Heart right ventricle (tissue), 16 donors: ENCODE measurements at regions not wholly inside any gene's neighbourhood (a gene's known extent, or its start where the extent isn't known, plus 50 kb on each side); places are given as distances from the start of the nearest gene placed in this dataset.

ENCODE experiments used
- ATAC-seq, 8 donors: fragments of 200-7000 bp; cut with Tn5 transposase; one replicate each; pipeline ENCODE4 v1.9.1; 2020; ENCODE audit warnings: mild to moderate bottlenecking in 8 of 8, moderate library complexity in 8 of 8, moderate number of reproducible peaks in 1 of 8
- DNase-seq, 2 donors: peaks; one replicate each; pipeline ENCODE4 v3.0.0-alpha.2; 2020
- H3K27ac ChIP-seq, 10 donors: fragments of 200-600 bp; sonication (generic) in 2 of 10; one replicate each; pipeline versions ENCODE4 v1.5.0 to v1.8.0; 2020 to 2022; ENCODE audit warnings: mild to moderate bottlenecking in 3 of 10
- H3K27me3 ChIP-seq, 7 donors: fragments of 200-600 bp; one replicate each; pipeline ENCODE4 v1.8.0; 2021 to 2022; ENCODE audit warnings: mild to moderate bottlenecking in 2 of 7
- H3K36me3 ChIP-seq, 9 donors: fragments of 200-600 bp; sonication (generic) in 1 of 9; one replicate each; pipeline versions ENCODE4 v1.5.0 to v1.8.0; 2020 to 2022; ENCODE audit warnings: mild to moderate bottlenecking in 2 of 9
- H3K4me1 ChIP-seq, 9 donors: fragments of 200-600 bp; sonication (generic) in 1 of 9; one replicate each; pipeline versions ENCODE4 v1.5.0 to v1.8.0; 2020 to 2022; ENCODE audit warnings: mild to moderate bottlenecking in 4 of 9
- H3K4me3 ChIP-seq, 10 donors: fragments of 200-600 bp; sonication (generic) in 2 of 10; one replicate each; pipeline versions ENCODE4 v1.5.0 to v1.8.0; 2020 to 2022; ENCODE audit warnings: mild to moderate bottlenecking in 7 of 10, moderate library complexity in 2 of 10
- H3K9me3 ChIP-seq, 11 donors: fragments of 200-600 bp in 10 of 11; sonication (generic) in 2 of 11; one replicate each; pipeline versions ENCODE4 v1.5.0 to v1.8.0; 2013 to 2022; ENCODE audit warnings: mild to moderate bottlenecking in 2 of 11, control low read depth in 1 of 11, moderate library complexity in 1 of 11
- WGBS, 2 donors: extraction: QIAGEN DNeasy Blood & Tissue Kit; methylation state at CpG; one replicate each; pipeline ENCODE4 v1.1.7; 2013; ENCODE audit warnings: inconsistent platforms in 1 of 2; 5-methylcytosine and 5-hydroxymethylcytosine counted together
- intact Hi-C, 10 donors: fragments of 100-400 bp; cut with DNase I; formaldehyde crosslinking; loops; one replicate each; pipeline versions ENCODE4 v1.11.1 to v1.14.2; 2022
- TF ChIP-seq, protein P1 (sequence below), 9 donors: fragments of 200-600 bp; sonication (generic) in 2 of 9; IDR thresholded peaks; one replicate each; pipeline versions ENCODE4 v1.5.0 to v1.8.0; 2021 to 2022; ENCODE audit warnings: antibody characterized with exemption in 9 of 9, mild to moderate bottlenecking in 5 of 9, moderate library complexity in 1 of 9
- donor health status: Arrhythmogenic right ventricular cardiomyopathy.
- donor health status: ischemic (EF 13 %, LVEDD 7.1; RV severe dilation, severe dysfunction).
- donor health status: healthy with polysubstance abuse.
- donor health status: DM: no; HTN: yes; CAD: no.
- donor health status: DM: no; HTN: no; CAD: no.
- donor health status: ischemic (EF 25% LVEDD 6.9; RV normal size, moderate dysfunction).
- donor health status: ischemic (EF 25% LVEDD 5.7; RV mildly dilated, moderate dysfunction).
- donor health status: healthy.
- donor health status: DM: yes; HTN: yes; CAD: no.
- donor health status: Ischemic cardiomyopathy.
- donor health status: ischemic (EF 35%, LVEDD 5.7; RV mildly dilated, moderate dysfunction).
- donor health status: nonischemic (EF 11% LVEDD 7.7; RV severe dilation, severe dysfunction).
- donor health status: DM: yes; HTN: yes; CAD: no.
- donor health status: PGD.
- donor health status: ischemic (EF 29% LVEDD 5.4; RV normal size, mild dysfunction).
- donor health status: nonischemic (EF 23%, LVEDD 6.1; RV moderate dilation, normal function).

DNA sequence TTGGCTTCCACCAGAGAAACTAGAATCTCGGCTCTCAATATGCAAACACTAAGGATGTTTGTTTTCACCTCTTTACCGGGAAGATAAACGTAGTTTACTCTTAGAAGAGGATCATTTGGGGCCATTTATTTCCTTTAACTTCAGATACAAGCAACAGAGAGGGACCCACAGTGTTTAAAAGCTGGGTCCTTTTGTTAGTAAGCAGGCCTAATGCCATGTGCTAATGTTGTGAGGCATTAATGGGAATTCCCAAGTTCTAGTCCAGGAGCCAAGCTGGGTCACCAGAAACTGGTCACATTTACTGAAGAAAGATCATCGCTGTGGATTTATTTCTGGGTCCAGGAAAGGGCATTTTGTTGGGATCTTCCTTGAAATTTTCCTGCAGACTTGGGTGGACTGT is 78.1 kb upstream of the ADAMTS9 start:
- ATAC-seq (no peak), DNase-seq (no peak)
- H3K4me1 ChIP-seq = peaks cover 3 to 41% (median 16%) of the 10 kb centered on the region in 9 donors
- H3K9me3 ChIP-seq = no peaks in the 10 kb centered on the region
- H3K4me3 ChIP-seq = no peak overlapping the region
- no peaks in the 10 kb centered on the region for H3K27me3 ChIP-seq
- peak overlapping the region in 2 of 10 donors; percentile 9 to 44 for H3K27ac ChIP-seq
- H3K36me3 ChIP-seq = no peaks in the 10 kb centered on the region
- TF ChIP-seq, protein P1, sequence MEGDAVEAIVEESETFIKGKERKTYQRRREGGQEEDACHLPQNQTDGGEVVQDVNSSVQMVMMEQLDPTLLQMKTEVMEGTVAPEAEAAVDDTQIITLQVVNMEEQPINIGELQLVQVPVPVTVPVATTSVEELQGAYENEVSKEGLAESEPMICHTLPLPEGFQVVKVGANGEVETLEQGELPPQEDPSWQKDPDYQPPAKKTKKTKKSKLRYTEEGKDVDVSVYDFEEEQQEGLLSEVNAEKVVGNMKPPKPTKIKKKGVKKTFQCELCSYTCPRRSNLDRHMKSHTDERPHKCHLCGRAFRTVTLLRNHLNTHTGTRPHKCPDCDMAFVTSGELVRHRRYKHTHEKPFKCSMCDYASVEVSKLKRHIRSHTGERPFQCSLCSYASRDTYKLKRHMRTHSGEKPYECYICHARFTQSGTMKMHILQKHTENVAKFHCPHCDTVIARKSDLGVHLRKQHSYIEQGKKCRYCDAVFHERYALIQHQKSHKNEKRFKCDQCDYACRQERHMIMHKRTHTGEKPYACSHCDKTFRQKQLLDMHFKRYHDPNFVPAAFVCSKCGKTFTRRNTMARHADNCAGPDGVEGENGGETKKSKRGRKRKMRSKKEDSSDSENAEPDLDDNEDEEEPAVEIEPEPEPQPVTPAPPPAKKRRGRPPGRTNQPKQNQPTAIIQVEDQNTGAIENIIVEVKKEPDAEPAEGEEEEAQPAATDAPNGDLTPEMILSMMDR (IDR thresholded peaks at IDR 0.05) = no peak
- WGBS, 2 donors = 89 to 91% methylated on average over 4 of the region's 4 CpGs
- intact Hi-C loops = no loop called here

DNA sequence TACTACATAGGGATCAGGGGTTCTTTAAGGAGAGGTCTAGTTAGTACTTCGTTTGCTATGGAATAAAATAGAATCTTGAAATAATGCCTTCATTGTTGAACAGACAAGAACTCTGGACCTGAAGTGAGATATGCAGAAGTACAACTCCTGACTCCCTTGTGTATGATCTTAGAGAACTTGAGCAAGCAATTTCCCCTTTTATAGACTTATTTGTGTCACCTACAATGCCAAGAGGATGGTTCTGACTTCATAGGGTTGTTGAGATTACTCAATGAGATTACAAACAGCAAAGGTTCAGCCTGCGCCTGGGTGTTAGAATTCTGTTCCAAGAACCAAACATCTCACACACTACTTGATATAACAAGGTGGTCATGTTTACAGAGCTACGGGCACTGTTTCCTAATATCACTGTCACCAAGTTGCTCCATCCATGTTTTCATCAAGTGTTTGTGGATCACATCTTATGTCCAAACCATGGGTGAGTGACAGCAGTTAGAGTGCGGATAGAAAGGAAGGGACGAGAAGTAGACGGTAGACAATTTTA is 76.7 kb upstream of the ADAMTS9 start:
- TF ChIP-seq, protein P1 (IDR thresholded peaks at IDR 0.05) = no peak
- ATAC-seq (no peak), DNase-seq (no peak)
- WGBS, 2 donors = 79 to 88% methylated on average over 6 of the region's 6 CpGs
- no peak overlapping the region for H3K4me3 ChIP-seq
- H3K4me1 ChIP-seq = peaks cover 8 to 56% (median 27%) of the 10 kb centered on the region in 9 donors
- H3K36me3 ChIP-seq = no peaks in the 10 kb centered on the region
- H3K27me3 ChIP-seq = no peaks in the 10 kb centered on the region
- intact Hi-C loops = loop anchor here in 1 of 10 donors (1.0 kb wide), 1 partner anchor 137 kb away; no protein-coding TSS in a partner anchor
- no peak overlapping the region for H3K27ac ChIP-seq
- H3K9me3 ChIP-seq = no peaks in the 10 kb centered on the region

DNA sequence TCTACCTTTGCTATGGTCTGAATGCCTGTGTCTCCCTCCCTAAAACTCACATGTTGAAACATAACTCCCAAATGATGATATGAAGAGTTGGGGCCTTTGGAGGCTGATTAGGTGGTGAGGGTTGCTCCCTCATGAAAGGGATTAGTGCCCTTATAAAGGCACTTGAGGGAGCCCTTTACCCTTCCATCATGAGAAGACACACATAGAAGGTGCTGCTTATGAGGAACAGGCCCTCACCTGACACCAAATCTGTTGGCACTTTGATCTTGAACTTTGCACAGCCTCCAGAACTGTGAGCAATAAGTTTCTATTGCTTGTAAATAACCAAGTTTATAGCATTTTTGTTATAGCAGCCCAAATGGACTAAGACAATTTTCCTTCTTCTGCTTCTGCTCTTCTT is 76.2 kb upstream of the ADAMTS9 start:
- intact Hi-C loops = loop anchor here in 1 of 10 donors (1.0 kb wide), 1 partner anchor 137 kb away; no protein-coding TSS in a partner anchor
- no peak overlapping the region for H3K4me3 ChIP-seq
- ATAC-seq (no peak), DNase-seq (no peak)
- no peak overlapping the region for H3K27ac ChIP-seq
- H3K4me1 ChIP-seq = peaks cover 8 to 60% (median 28%) of the 10 kb centered on the region in 9 donors
- H3K27me3 ChIP-seq = no peaks in the 10 kb centered on the region
- no peaks in the 10 kb centered on the region for H3K9me3 ChIP-seq
- no peaks in the 10 kb centered on the region for H3K36me3 ChIP-seq
- TF ChIP-seq, protein P1 (IDR thresholded peaks at IDR 0.05) = no peak

DNA sequence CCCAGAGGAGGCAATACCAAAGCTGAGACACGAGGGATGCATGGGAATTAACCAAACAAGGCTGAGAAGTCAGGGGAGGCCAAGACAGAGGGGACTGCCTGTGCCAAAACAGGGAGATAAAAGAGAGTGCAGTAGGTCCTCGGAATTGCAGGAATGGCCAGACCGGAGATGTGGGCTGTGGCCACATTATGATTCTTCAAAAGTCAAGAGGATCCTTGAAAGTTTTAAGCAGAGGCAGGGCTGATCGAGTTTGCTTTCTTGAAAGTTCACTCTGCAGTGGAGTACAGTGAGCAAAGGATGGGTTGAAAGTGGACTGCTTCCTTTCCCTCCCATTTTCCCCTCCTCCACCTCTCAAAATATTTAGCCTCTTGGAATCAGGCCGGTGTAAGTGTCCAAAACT is 73.9 kb upstream of the ADAMTS9 start:
- H3K4me3 ChIP-seq = no peak overlapping the region
- no peaks in the 10 kb centered on the region for H3K27me3 ChIP-seq
- no peaks in the 10 kb centered on the region for H3K9me3 ChIP-seq
- intact Hi-C loops = no loop called here
- no peaks in the 10 kb centered on the region for H3K36me3 ChIP-seq
- ATAC-seq = peak in 1 of 8 donors; percentile 14
- 52 to 54% methylated on average over 5 of the region's 5 CpGs for WGBS, 2 donors
- TF ChIP-seq, protein P1 (IDR thresholded peaks at IDR 0.05) = no peak
- peaks cover 8 to 59% (median 29%) of the 10 kb centered on the region in 9 donors for H3K4me1 ChIP-seq
- H3K27ac ChIP-seq = no peak overlapping the region
- DNase-seq = no peak
